HepG2 (cell line): ENCODE measurements at regions not wholly inside any gene's neighbourhood (a gene's known extent, or its start where the extent isn't known, plus 50 kb on each side); places are given as distances from the start of the nearest gene placed in this dataset.
A peak's percentile ranks its signal among the peaks of the same experiment; 100 is the strongest.

Experiments used
- ARNT2 ChIP-seq: sonication (generic); formaldehyde crosslinking; IDR thresholded peaks from 2 replicates; pipeline ENCODE4 v1.8.0; 2022; ENCODE audit warnings: mild to moderate bottlenecking, low read depth, missing genetic modification reagents, moderate library complexity
- ATF6 ChIP-seq: sonication (generic); formaldehyde crosslinking; conservative IDR thresholded peaks from 2 replicates; pipeline ENCODE4 v1.4.0; 2020; ENCODE audit warnings: missing genetic modification reagents
- BCL6 ChIP-seq: IDR thresholded peaks from 2 replicates; pipeline ENCODE4 v1.6.1; 2016; ENCODE audit warnings: missing genetic modification reagents, missing compliant biosample characterization
- CEBPG ChIP-seq: IDR thresholded peaks from 2 replicates; pipeline ENCODE4 v1.6.1; 2016
- CREB1 ChIP-seq, 2 experiments: fragments of 450-650 bp in 1 of 2; IDR thresholded peaks; 2 replicates each; pipeline ENCODE4 v1.6.1; 2016 to 2017; ENCODE audit warnings: control low read depth in 1 of 2, mild to moderate bottlenecking in 1 of 2, missing compliant biosample characterization in 1 of 2, missing genetic modification characterization in 1 of 2
- GABPA ChIP-seq, 2 experiments: IDR thresholded peaks; 2 replicates each; pipeline ENCODE4 v1.6.1; 2011 to 2016; ENCODE audit warnings: low read depth in 2 of 2, low read length in 1 of 2, missing biosample characterization in 1 of 2, missing genetic modification characterization in 1 of 2
- GATA4 ChIP-seq: sonication (generic); IDR thresholded peaks from 2 replicates; pipeline ENCODE4 v1.6.1; 2016; ENCODE audit warnings: antibody characterized with exemption, low read depth, borderline replicate concordance
- HNRNPH1 ChIP-seq: fragments of 200-400 bp; formaldehyde crosslinking; optimal IDR thresholded peaks from 2 replicates; pipeline ENCODE3; 2017; ENCODE audit warnings: mild to moderate bottlenecking, low read depth, low read length
- HNRNPL ChIP-seq: fragments of 200-400 bp; formaldehyde crosslinking; IDR thresholded peaks from 2 replicates; pipeline ENCODE4 v1.6.1; 2017; ENCODE audit warnings: mild to moderate bottlenecking, low read depth, low read length
- HOXA3 ChIP-seq: sonication (generic); formaldehyde crosslinking; IDR thresholded peaks from 2 replicates; pipeline ENCODE4 v1.5.0; 2020; ENCODE audit warnings: missing genetic modification reagents
- ISL2 ChIP-seq: sonication (generic); formaldehyde crosslinking; IDR thresholded peaks from 2 replicates; pipeline ENCODE4 v1.5.0; 2020; ENCODE audit warnings: missing genetic modification reagents
- KLF13 ChIP-seq: sonication (generic); formaldehyde crosslinking; IDR thresholded peaks from 2 replicates; pipeline ENCODE4 v1.4.0; 2020; ENCODE audit warnings: mild to moderate bottlenecking, missing genetic modification reagents
- RBM39 ChIP-seq: fragments of 200-400 bp; formaldehyde crosslinking; IDR thresholded peaks from one replicate; pipeline ENCODE4 v1.6.1; 2018; ENCODE audit warnings: antibody characterized with exemption, mild to moderate bottlenecking, low read depth, low read length; ENCODE audit not compliant: poor library complexity, severe bottlenecking
- SKIL ChIP-seq: sonication (generic); formaldehyde crosslinking; IDR thresholded peaks from 2 replicates; pipeline ENCODE4 v1.8.0; 2022; ENCODE audit warnings: missing genetic modification reagents, mild to moderate bottlenecking, moderate library complexity, borderline replicate concordance
- SP4 ChIP-seq: sonication (generic); formaldehyde crosslinking; IDR thresholded peaks from 2 replicates; pipeline ENCODE4 v1.8.1; 2023; ENCODE audit warnings: mild to moderate bottlenecking, missing genetic modification reagents
- SUZ12 ChIP-seq: fragments of 150-350 bp; IDR thresholded peaks from 2 replicates; pipeline ENCODE4 v1.6.1; 2014; ENCODE audit warnings: low read depth, low read length
- ZNF280D ChIP-seq: sonication (generic); formaldehyde crosslinking; IDR thresholded peaks from 2 replicates; pipeline ENCODE4 v1.5.1; 2020; ENCODE audit warnings: mild to moderate bottlenecking, missing genetic modification reagents
- ZNF30 ChIP-seq: sonication (generic); formaldehyde crosslinking; IDR thresholded peaks from 2 replicates; pipeline ENCODE4 v1.5.0; 2020; ENCODE audit warnings: mild to moderate bottlenecking, missing genetic modification reagents
- ZNF414 ChIP-seq: sonication (generic); formaldehyde crosslinking; IDR thresholded peaks from 2 replicates; pipeline ENCODE4 v1.5.0; 2020; ENCODE audit warnings: missing genetic modification reagents
- ZNF558 ChIP-seq: sonication (generic); formaldehyde crosslinking; IDR thresholded peaks from 2 replicates; pipeline ENCODE4 v1.9.0; 2022; ENCODE audit warnings: mild to moderate bottlenecking, missing genetic modification reagents, borderline replicate concordance
- ZNF597 ChIP-seq: sonication (generic); formaldehyde crosslinking; IDR thresholded peaks from 2 replicates; pipeline ENCODE4 v1.5.0; 2020; ENCODE audit warnings: missing genetic modification reagents
- ZNF777 ChIP-seq: sonication (generic); formaldehyde crosslinking; IDR thresholded peaks from 2 replicates; pipeline ENCODE4 v1.4.0; 2020; ENCODE audit warnings: missing genetic modification reagents
- ZNF792 ChIP-seq: IDR thresholded peaks from 2 replicates; pipeline ENCODE4 v1.6.1; 2016

- no peak for TF ChIP-seq SKIL (CRISPR knock-in tag)
- TF ChIP-seq ZNF414 (CRISPR knock-in tag): peak; percentile 37; the same call in 1 of the 2 replicates
- TF ChIP-seq HNRNPH1: no peak
- 0 out of 2 replicates have a peak, but pooled peaks have one; percentile 30 for TF ChIP-seq ZNF792 (CRISPR knock-in tag)
- TF ChIP-seq ZNF777 (CRISPR knock-in tag): no peak
- TF ChIP-seq SUZ12: no peak
- TF ChIP-seq KLF13 (CRISPR knock-in tag): no peak
- no peak for TF ChIP-seq SP4 (CRISPR knock-in tag)
- TF ChIP-seq CEBPG (CRISPR knock-in tag): peak; percentile 79
- TF ChIP-seq ZNF558 (CRISPR knock-in tag): no peak
- peak; percentile 65; the same call in 1 of the 2 replicates for TF ChIP-seq BCL6
- TF ChIP-seq ATF6 (CRISPR knock-in tag): no peak
- no peak for TF ChIP-seq ZNF597 (CRISPR knock-in tag)
- no peak for TF ChIP-seq CREB1 (IDR thresholded peaks at IDR 0.05)
- peak; percentile 51; the same call in 1 of the 2 replicates for TF ChIP-seq CREB1 (CRISPR knock-in tag; IDR thresholded peaks at IDR 0.05)
- peak; percentile 48; the same call in 1 of the 2 replicates for TF ChIP-seq HOXA3
- TF ChIP-seq ZNF280D (CRISPR knock-in tag): no peak
- TF ChIP-seq GABPA (IDR thresholded peaks at IDR 0.05; ENCODE audit: low read depth, low read length): no peak
- no peak for TF ChIP-seq GABPA (CRISPR knock-in tag; IDR thresholded peaks at IDR 0.05; ENCODE audit: low read depth)
- TF ChIP-seq ZNF30 (CRISPR knock-in tag): no peak
- TF ChIP-seq ISL2: peak; percentile 66; the same call in 1 of the 2 replicates
- TF ChIP-seq HNRNPL: no peak
- no peak for TF ChIP-seq ARNT2 (CRISPR knock-in tag)
- TF ChIP-seq GATA4: peak; percentile 24; the same call in 1 of the 2 replicates
- TF ChIP-seq RBM39: no peak
Measured at GRCh38 chr9:78406933-78407332, 110.0 kb downstream of the PSAT1 start (continued).
